GM21447 (cell line): ENCODE measurements at regions not wholly inside any gene's neighbourhood (a gene's known extent, or its start where the extent isn't known, plus 50 kb on each side); places are given as distances from the start of the nearest gene placed in this dataset.

Source experiments
- ATAC-seq: cut with Tn5 transposase; IDR thresholded peaks from one replicate; pipeline ENCODE4 v1.9.1; 2021; ENCODE audit not compliant: unreplicated experiment

DNA sequence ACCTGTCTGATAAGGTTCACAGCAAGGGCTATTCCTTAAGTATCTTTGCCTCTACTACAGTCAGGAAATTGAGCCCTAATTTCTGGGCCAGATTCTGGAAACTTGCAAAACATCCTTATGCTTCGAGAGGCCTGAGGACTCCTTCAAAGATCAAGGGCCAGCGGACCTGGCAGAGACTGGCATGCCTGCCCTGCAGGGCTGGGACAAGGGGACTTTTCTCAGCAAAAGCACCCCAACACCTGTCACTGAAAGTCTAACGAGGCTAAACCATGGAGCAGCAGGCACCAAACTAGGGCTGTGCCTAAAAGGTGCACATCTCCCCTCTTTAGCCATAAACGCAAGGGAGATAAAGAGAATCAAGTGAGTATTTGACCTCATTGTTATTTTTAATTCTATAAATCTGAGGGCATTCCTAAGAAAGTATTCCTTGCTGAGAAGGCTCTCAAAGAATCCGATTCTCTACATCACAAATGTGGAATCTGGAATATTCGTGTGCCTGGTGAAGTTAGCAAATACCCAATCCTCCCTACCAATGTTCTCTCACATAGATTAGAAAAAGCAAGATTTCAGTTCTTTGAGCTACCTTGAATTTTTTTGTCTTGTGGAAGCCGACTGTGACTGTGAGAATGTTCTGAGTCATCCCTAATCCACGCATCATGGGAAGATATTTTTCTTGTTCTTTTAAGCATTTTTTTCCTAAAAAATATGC lies 328.2 kb upstream of the NOVA1 start:
- no peak for ATAC-seq

DNA sequence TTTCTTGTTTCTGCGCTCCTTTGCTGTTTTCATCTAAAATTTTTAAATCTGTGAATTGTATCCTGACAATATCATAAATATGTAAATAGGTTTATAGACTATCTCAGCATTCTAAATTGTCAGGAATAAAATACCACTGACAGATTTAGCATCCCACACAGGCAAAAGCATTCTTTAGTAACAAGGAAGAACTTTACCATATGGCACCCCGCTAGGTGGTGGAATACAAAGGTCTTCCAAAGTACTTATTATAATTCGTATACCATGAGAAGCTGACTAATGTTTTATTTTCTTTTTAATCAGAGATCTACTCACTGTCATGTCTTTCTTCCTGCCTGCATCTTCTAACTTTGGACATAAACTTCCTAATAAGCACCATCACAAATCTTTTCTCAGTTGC lies 328.8 kb upstream of the NOVA1 start:
- no peak for ATAC-seq

DNA sequence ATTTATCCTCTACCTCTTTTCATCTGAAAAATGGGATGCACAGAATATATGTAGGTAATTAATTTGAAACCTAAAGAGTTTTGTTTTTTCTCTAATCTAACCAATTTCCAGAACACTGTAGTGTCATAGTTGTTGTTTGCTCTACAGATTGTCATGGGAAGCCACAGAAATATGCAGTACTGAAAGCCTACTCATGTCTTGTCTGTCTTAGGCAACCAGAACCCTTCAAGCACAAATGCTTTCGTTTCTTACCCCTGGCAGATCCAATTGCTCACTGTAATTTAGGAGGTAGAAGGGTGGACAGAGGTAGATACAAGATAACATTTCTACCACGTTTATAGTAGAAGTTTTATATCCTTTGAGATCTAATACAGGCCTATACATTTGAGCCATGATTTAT lies 330.2 kb upstream of the NOVA1 start:
- ATAC-seq = no peak

DNA sequence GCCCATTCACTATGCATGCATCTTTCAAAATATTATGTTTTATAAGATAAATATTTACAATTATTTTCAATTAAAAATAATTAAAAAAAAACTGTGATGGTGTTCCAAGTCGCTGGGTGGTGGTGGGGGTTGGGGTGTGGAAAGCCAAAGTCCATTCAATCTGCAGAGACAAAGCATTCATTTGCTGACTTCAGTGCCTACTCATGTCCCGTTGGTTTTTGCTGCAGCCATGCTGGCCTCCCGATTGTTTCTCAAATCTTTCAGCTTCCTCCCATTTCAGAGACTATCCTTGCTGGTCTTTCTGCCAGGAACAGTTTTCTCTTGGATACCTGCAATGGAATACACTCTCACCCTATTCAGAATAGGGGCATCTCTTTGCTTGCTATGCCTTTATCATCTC lies 331.5 kb upstream of the NOVA1 start:
- ATAC-seq = no peak

DNA sequence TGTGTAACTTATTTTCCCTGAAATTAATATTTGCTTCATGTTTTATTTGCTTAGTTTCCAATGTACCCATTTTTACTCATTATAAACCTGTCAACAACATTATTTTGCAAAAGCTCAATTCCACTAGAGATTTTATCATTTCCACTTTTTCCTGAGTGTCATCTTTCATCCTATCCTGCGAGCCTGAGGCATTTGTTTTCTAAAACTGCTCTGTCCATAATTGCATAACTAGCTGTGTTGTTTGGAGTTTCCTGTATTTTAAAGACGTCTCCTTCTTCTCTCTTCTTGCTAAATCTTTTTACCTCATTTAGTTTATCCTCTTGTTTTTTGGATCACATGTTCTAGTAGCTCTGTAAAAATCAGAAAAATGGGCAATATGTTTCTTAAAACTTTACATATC lies 332.7 kb upstream of the NOVA1 start:
- ATAC-seq = no peak

DNA sequence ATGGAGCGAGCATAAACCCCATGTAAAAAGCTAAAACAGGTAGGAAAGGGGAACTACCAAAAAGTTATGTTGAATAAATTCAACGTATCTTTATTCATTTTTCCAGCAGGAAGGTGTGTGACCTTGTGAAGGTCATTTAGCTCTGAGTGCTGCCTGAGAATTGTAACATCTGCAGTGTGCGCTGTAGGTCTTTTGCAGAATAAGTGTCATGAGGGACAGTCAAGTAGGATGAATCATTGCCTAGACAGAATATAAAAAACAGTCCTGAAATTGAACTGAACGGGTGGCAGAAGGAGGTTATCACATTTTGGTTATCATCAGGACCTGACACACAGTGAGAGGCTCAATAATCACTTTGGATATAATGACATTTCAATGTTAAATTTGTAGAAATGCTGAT lies 334.8 kb upstream of the NOVA1 start:
- ATAC-seq = no peak

GRCh38 chr14:26933431-26933830 lies 335.6 kb upstream of the NOVA1 start:
- no peak for ATAC-seq

GRCh38 chr14:26934151-26934550 lies 336.3 kb upstream of the NOVA1 start:
- no peak for ATAC-seq

DNA sequence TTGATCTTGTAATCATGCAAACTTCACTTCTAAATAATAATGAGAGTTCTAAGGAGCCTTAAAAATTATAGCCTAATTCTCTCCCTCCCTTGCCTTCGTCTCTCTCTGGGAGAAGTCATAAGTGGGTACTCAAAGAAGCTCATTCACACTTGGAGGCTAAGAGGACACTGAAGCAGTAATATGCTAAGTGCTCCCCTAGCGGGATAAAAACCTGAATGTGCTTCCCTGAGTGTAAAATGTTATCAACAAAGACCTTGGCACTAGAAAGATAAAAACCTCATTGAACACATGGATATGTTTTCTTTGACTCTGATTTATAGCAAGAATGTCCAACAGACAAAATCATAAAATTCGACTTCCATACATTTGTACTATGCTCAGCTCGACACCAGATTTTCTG lies 337.9 kb upstream of the NOVA1 start:
- no peak for ATAC-seq

- ATAC-seq = no peak
Observed at GRCh38 chr14:26938054-26938453, 340.2 kb upstream of the NOVA1 start.

DNA sequence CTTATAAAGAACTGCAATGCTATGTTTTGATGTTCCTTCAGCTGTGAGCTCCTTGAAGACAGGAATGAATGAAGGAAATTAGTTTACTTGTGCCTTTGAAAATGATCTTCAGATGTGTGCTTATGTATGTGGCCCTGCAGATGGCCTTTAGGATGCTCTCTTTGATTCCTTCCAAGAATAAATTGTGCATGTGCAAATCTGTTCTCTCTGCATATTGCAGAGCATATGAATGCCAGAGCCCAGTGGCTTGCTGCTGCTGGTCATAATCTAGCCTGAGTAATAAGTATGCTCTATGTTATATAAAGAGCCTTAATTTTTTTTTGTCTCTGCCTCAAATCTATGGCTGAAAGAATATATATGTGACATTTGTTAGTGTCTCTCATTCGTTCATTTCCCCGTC lies 341.9 kb upstream of the NOVA1 start:
- ATAC-seq = no peak

DNA sequence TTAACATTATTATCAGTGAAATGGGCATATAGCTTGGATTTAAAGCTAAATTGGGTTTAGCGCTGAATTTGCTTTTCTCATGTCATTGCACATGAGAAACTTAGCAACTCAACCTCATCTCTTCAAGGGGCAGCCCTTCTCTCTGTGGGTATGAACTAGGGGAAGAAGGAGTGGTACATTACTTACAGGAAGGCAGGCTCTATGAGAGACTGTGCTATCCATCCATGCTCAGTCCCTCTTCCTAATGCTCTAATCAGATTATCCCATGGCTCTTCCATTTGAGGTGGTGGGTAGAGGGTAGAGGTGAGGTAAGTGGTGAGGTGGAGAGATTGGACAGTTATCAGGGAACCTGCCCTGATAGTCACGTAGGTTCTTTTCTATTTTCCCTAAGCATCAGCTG lies 343.7 kb upstream of the NOVA1 start:
- ATAC-seq = no peak

GRCh38 chr14:26947265-26947664 lies 349.4 kb upstream of the NOVA1 start:
- ATAC-seq = no peak

GRCh38 chr14:26959437-26959836 lies 361.6 kb upstream of the NOVA1 start:
- no peak for ATAC-seq

DNA sequence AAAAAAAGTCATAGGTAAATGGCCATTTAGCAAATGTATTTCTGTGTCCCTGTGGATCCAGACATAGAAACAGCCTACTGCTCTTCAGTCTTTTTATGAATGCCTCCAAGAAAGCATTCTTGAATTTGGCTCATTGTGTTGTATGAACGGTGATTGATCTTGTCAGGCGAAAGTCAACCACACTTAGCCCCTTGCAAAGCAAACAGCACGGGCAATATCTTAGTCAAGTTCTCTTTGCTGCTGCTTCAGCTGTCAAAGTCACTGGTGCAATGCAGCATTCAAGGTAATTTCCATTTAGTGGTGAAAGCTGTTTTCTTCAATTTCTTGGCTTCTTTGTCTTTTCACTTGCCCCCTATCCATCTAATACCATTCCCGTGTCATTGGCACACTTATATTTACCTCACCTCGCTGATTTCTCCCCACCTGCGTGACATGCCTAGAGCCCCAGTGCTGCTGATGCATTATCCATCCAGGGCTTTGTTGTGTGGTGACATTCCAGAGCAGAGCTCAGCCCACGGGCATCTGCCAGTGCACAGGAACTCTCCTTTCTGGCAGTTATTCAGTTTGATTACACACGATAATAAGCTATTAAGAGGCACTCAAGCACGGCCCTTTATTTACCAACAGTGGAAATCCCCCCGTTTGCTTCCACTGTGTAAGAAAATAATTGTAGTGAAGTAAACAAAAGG lies 362.3 kb upstream of the NOVA1 start:
- ATAC-seq = no peak

GRCh38 chr14:26963711-26964110 lies 365.9 kb upstream of the NOVA1 start:
- no peak for ATAC-seq

GRCh38 chr14:26965490-26965889 lies 367.7 kb upstream of the NOVA1 start:
- ATAC-seq = no peak

DNA sequence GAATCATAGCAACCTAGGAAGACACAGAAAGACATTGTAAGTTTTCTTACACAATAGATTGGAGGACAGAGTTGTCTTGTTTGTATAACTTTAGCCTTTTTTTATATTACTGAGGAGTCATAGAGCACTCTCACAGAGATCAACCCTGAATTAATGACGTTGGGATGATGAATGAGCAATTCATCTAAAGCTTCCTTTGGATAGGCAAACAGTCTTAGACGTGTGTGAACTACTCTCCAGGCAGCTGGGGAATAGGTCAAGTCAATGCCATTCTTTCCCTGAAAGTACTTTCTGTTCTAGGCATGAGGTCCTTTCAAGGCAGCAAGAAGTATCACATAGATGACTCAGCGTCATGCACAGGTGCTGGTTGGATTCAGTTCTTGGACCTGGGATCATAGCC lies 369.1 kb upstream of the NOVA1 start:
- no peak for ATAC-seq

DNA sequence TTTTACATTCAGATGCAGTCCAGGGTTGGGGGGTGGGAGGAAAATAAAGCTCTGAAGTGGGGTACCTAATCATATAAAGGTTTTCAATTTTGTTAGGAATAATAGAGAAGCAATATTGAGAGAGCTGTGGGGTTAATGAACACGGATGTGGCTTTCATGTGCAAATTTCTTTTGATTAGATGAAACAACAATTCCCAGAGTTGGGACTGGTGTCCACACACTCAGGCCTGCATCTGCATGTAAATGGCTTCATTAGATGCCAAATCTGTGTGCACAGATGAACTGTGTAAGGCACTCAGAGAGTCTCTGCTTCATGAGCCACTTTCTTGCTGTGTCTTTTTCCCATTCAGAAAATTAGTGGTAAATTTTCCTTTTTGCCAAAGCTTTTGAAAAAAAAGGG lies 377.1 kb upstream of the NOVA1 start:
- no peak for ATAC-seq

GRCh38 chr14:26982071-26982470 lies 384.2 kb upstream of the NOVA1 start:
- ATAC-seq = no peak

GRCh38 chr14:26984311-26985177 lies 386.7 kb upstream of the NOVA1 start:
- ATAC-seq = no peak
